ENCODE measurements at regions not wholly inside any gene's neighbourhood (a gene's known extent, or its start where the extent isn't known, plus 50 kb on each side); places are given as distances from the start of the nearest gene placed in this dataset.

- no peaks in the 10 kb centered on the region for H3K36me3 ChIP-seq (ENCODE audit: control insufficient read depth, insufficient read depth, low read length)
- no peaks in the 10 kb centered on the region for H3K79me2 ChIP-seq
- H3K27ac ChIP-seq, result no peak overlapping the region
- TF ChIP-seq CTCF (IDR thresholded peaks at IDR 0.05), result no peak
- no peak overlapping the region for H3K4me2 ChIP-seq (ENCODE audit: low read length)
- no peak overlapping the region for H3K9ac ChIP-seq
- no peaks in the 10 kb centered on the region for H3K4me1 ChIP-seq
- no peak overlapping the region for H3K4me3 ChIP-seq (ENCODE audit: low read depth, low read length)
- H3K27me3 ChIP-seq (ENCODE audit: control insufficient read depth, insufficient read depth, low read length), result no peaks in the 10 kb centered on the region
- H2AFZ ChIP-seq, result no peak overlapping the region
- H3K9me3 ChIP-seq (ENCODE audit: control insufficient read depth, low read length), result no peaks in the 10 kb centered on the region
Measured at GRCh38 chr10:58963723-58964124, 212.7 kb upstream of the PHYHIPL start.

GRCh38 chr10:58965855-58966254 is 210.6 kb upstream of the PHYHIPL start:
- H3K9me3 ChIP-seq (ENCODE audit: control insufficient read depth, low read length), result no peaks in the 10 kb centered on the region
- no peaks in the 10 kb centered on the region for H3K79me2 ChIP-seq
- H3K36me3 ChIP-seq (ENCODE audit: control insufficient read depth, insufficient read depth, low read length), result no peaks in the 10 kb centered on the region
- no peak overlapping the region for H3K27ac ChIP-seq
- no peak overlapping the region for H3K4me2 ChIP-seq (ENCODE audit: low read length)
- H2AFZ ChIP-seq, result no peak overlapping the region
- no peak overlapping the region for H3K4me3 ChIP-seq (ENCODE audit: low read depth, low read length)
- H3K9ac ChIP-seq, result no peak overlapping the region
- no peaks in the 10 kb centered on the region for H3K27me3 ChIP-seq (ENCODE audit: control insufficient read depth, insufficient read depth, low read length)
- H3K4me1 ChIP-seq, result no peaks in the 10 kb centered on the region
- TF ChIP-seq CTCF (IDR thresholded peaks at IDR 0.05), result no peak

- Histone ChIP-seq H3K27ac (no peak overlapping the region), H2AFZ (peak overlapping the region; percentile 48), H3K4me2 (ENCODE audit: low read length) (no peak overlapping the region), H3K27me3 (ENCODE audit: control insufficient read depth, insufficient read depth, low read length) (no peaks in the 10 kb centered on the region), H3K9me3 (ENCODE audit: control insufficient read depth, low read length) (no peaks in the 10 kb centered on the region), H3K9ac (no peak overlapping the region), H3K79me2 (no peaks in the 10 kb centered on the region), H3K4me3 (ENCODE audit: low read depth, low read length) (no peak overlapping the region), H3K4me1 (no peaks in the 10 kb centered on the region), H3K36me3 (ENCODE audit: control insufficient read depth, insufficient read depth, low read length) (no peaks in the 10 kb centered on the region)
- TF ChIP-seq CTCF (IDR thresholded peaks at IDR 0.05), result no peak
Measured at GRCh38 chr10:58967551-58968388, 208.7 kb upstream of the PHYHIPL start.

GRCh38 chr10:58968389-58968755 is 208.1 kb upstream of the PHYHIPL start:
- no peak overlapping the region for H3K27ac ChIP-seq
- no peaks in the 10 kb centered on the region for H3K4me1 ChIP-seq
- no peak overlapping the region for H3K9ac ChIP-seq

More at GRCh38 chr10:58968389-58968755, 208.1 kb upstream of the PHYHIPL start:
- no peak for TF ChIP-seq CTCF (IDR thresholded peaks at IDR 0.05)
- H3K4me3 ChIP-seq (ENCODE audit: low read depth, low read length), result no peak overlapping the region
- no peaks in the 10 kb centered on the region for H3K27me3 ChIP-seq (ENCODE audit: control insufficient read depth, insufficient read depth, low read length)
- no peak overlapping the region for H2AFZ ChIP-seq
- H3K79me2 ChIP-seq, result no peaks in the 10 kb centered on the region
- no peaks in the 10 kb centered on the region for H3K9me3 ChIP-seq (ENCODE audit: control insufficient read depth, low read length)
- no peak overlapping the region for H3K4me2 ChIP-seq (ENCODE audit: low read length)
- no peaks in the 10 kb centered on the region for H3K36me3 ChIP-seq (ENCODE audit: control insufficient read depth, insufficient read depth, low read length)
